WTC11 (cell line): ENCODE measurements at regions not wholly inside any gene's neighbourhood (a gene's known extent, or its start where the extent isn't known, plus 50 kb on each side); places are given as distances from the start of the nearest gene placed in this dataset.

ENCODE experiments used
- ATAC-seq: fragments of 200-7000 bp; cut with Tn5 transposase; 2 replicates; pipeline ENCODE4 v1.10.0; 2021; ENCODE audit warnings: mild to moderate bottlenecking, moderate library complexity
- CTCF ChIA-PET: fragments of 300-600 bp; sonication (Branson Sonifier 250); formaldehyde crosslinking; loops from one replicate; lab custom pipeline; 2021; ENCODE audit warnings: antibody characterized with exemption; lab: Charles Lee
- POLR2A ChIA-PET: fragments of 350-600 bp; sonication (Branson Sonifier 250); formaldehyde crosslinking; loops from one replicate; lab custom pipeline; 2021; ENCODE audit warnings: antibody characterized with exemption; lab: Charles Lee
- DNase-seq: peaks from one replicate; pipeline ENCODE4 v3.0.0; 2021; ENCODE audit warnings: low spot score
- H3K27ac Mint-ChIP-seq: 2 replicates; pipeline ENCODE4 v1.8.0; 2021; ENCODE audit warnings: mixed read lengths
- H3K27me3 Mint-ChIP-seq: 2 replicates; pipeline ENCODE4 v1.8.0; 2021; ENCODE audit warnings: low read depth, mild to moderate bottlenecking, moderate library complexity, mixed read lengths
- H3K36me3 Mint-ChIP-seq: 2 replicates; pipeline ENCODE4 v1.8.0; 2021; ENCODE audit warnings: mixed read lengths
- H3K4me1 Mint-ChIP-seq: 2 replicates; pipeline ENCODE4 v1.8.0; 2022; ENCODE audit warnings: mixed read lengths
- H3K4me3 Mint-ChIP-seq: 2 replicates; pipeline ENCODE4 v1.8.0; 2021; ENCODE audit warnings: mild to moderate bottlenecking, moderate library complexity, mixed read lengths
- H3K9me3 Mint-ChIP-seq: 2 replicates; pipeline ENCODE4 v1.8.0; 2021; ENCODE audit warnings: mixed read lengths
- ARID4B ChIP-seq: sonication (generic); formaldehyde crosslinking; IDR thresholded peaks from 2 replicates; pipeline ENCODE4 v1.8.0; 2023; ENCODE audit warnings: missing genetic modification reagents, mild to moderate bottlenecking, borderline replicate concordance
- ATF6 ChIP-seq: sonication (generic); formaldehyde crosslinking; IDR thresholded peaks from 2 replicates; pipeline ENCODE4 v1.8.1; 2023; ENCODE audit warnings: mild to moderate bottlenecking, missing genetic modification reagents
- CREM ChIP-seq: sonication (generic); formaldehyde crosslinking; IDR thresholded peaks from 2 replicates; pipeline ENCODE4 v1.8.1; 2022; ENCODE audit warnings: mild to moderate bottlenecking, missing genetic modification reagents, moderate library complexity
- FOXK1 ChIP-seq: sonication (generic); formaldehyde crosslinking; IDR thresholded peaks from 2 replicates; pipeline ENCODE4 v1.8.0; 2022; ENCODE audit warnings: mild to moderate bottlenecking, moderate library complexity, missing genetic modification reagents
- GABPB1 ChIP-seq: sonication (generic); formaldehyde crosslinking; IDR thresholded peaks from 2 replicates; pipeline ENCODE4 v1.8.1; 2023; ENCODE audit warnings: mild to moderate bottlenecking, missing genetic modification reagents
- KAT7 ChIP-seq: sonication (generic); formaldehyde crosslinking; IDR thresholded peaks from 2 replicates; pipeline ENCODE4 v1.8.1; 2023; ENCODE audit warnings: missing genetic modification reagents, mild to moderate bottlenecking, borderline replicate concordance
- MXD4 ChIP-seq: fragments of 250-450 bp; sonication (Bioruptor Pico); IDR thresholded peaks from 2 replicates; pipeline ENCODE4 v1.8.0; 2021; ENCODE audit warnings: mild to moderate bottlenecking, moderate library complexity, borderline replicate concordance
- NFATC4 ChIP-seq: fragments of 250-450 bp; sonication (Bioruptor Pico); IDR thresholded peaks from 2 replicates; pipeline ENCODE4 v1.9.0; 2021; ENCODE audit warnings: mild to moderate bottlenecking
- NFYB ChIP-seq: sonication (generic); formaldehyde crosslinking; conservative IDR thresholded peaks from 2 replicates; pipeline ENCODE4 v1.8.0; 2022; ENCODE audit warnings: low read depth, missing genetic modification reagents
- PRDM15 ChIP-seq: sonication (generic); formaldehyde crosslinking; IDR thresholded peaks from 2 replicates; pipeline ENCODE4 v1.8.0; 2022; ENCODE audit warnings: missing genetic modification reagents
- SP1 ChIP-seq: sonication (generic); formaldehyde crosslinking; conservative IDR thresholded peaks from 2 replicates; pipeline ENCODE4 v1.8.1; 2022; ENCODE audit warnings: missing genetic modification reagents
- TEAD1 ChIP-seq: sonication (generic); formaldehyde crosslinking; IDR thresholded peaks from 2 replicates; pipeline ENCODE4 v1.8.0; 2022; ENCODE audit warnings: mild to moderate bottlenecking, missing genetic modification reagents
- TEAD4 ChIP-seq: sonication (generic); formaldehyde crosslinking; IDR thresholded peaks from 2 replicates; pipeline ENCODE4 v1.8.0; 2022; ENCODE audit warnings: mild to moderate bottlenecking, missing genetic modification reagents
- ZNF232 ChIP-seq: sonication (generic); formaldehyde crosslinking; IDR thresholded peaks from 2 replicates; pipeline ENCODE4 v1.8.0; 2022; ENCODE audit warnings: mild to moderate bottlenecking, missing genetic modification reagents
- ZNF396 ChIP-seq: fragments of 250-450 bp; sonication (Bioruptor Pico); IDR thresholded peaks from 2 replicates; pipeline ENCODE4 v1.8.0; 2021; ENCODE audit warnings: mild to moderate bottlenecking, moderate library complexity, borderline replicate concordance
- TF ChIP-seq, protein P1 (sequence below): fragments of 250-450 bp; sonication (Bioruptor Pico); conservative IDR thresholded peaks from 2 replicates; pipeline ENCODE4 v1.9.0; 2021; ENCODE audit warnings: mild to moderate bottlenecking
- TF ChIP-seq, protein P2 (sequence below): fragments of 250-450 bp; sonication (Bioruptor Pico); IDR thresholded peaks from 2 replicates; pipeline ENCODE4 v1.9.0; 2021; ENCODE audit warnings: moderate library complexity, mild to moderate bottlenecking, inconsistent platforms, borderline replicate concordance
- TF ChIP-seq, protein P3 (sequence below): sonication (generic); formaldehyde crosslinking; conservative IDR thresholded peaks from 2 replicates; pipeline ENCODE4 v1.8.1; 2023; ENCODE audit warnings: mild to moderate bottlenecking, low read depth, missing genetic modification reagents, moderate library complexity
- TF ChIP-seq, protein P4 (sequence below): sonication (generic); formaldehyde crosslinking; IDR thresholded peaks from 2 replicates; pipeline ENCODE4 v1.8.0; 2023; ENCODE audit warnings: mild to moderate bottlenecking, missing genetic modification reagents

GRCh38 chr2:83067947-83068346, 1391.1 kb downstream of the SUCLG1 start (continued):
- TF ChIP-seq, protein P1, sequence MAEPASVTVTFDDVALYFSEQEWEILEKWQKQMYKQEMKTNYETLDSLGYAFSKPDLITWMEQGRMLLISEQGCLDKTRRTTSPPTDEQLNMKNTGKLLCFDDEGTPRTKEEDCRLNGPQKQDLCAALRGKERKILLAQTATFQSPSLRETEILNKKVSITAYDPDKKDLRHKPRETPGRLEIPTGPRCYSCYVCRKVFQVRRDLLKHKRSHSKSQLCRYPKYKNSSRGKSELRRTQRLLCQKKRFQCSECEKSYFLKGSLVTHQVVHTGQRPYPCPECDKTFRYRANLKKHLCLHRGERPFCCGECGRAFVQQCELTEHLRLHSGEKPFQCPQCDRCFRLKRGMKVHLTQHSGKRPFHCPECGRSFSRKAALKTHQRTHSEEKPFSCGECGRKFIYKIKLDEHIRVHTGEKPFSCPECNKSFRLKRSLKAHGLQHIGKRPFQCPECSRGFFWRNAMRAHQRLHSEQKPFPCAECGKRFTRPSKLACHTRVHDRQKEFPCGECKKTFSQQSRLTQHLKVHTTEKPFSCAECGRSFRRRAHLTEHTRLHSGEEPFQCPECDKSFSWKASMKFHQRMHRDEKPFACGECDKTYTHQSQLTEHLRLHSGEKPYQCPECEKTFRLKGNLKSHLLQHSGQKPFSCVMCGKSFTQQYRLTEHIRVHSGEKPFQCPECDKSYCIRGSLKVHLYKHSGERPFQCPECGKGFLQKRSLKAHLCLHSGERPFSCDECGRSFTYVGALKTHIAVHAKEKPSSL (CRISPR knock-in tag), result no peak
- TF ChIP-seq, protein P2, sequence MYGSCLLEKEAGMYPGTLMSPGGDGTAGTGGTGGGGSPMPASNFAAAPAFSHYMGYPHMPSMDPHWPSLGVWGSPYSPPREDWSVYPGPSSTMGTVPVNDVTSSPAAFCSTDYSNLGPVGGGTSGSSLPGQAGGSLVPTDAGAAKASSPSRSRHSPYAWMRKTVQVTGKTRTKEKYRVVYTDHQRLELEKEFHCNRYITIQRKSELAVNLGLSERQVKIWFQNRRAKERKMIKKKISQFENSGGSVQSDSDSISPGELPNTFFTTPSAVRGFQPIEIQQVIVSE (CRISPR knock-in tag), result no peak
- TF ChIP-seq TEAD4 (CRISPR knock-in tag) (no peak), FOXK1 (CRISPR knock-in tag) (no peak), KAT7 (CRISPR knock-in tag) (no peak), CREM (CRISPR knock-in tag) (no peak), NFATC4 (CRISPR knock-in tag) (no peak), ATF6 (no peak), MXD4 (CRISPR knock-in tag) (no peak), ZNF396 (CRISPR knock-in tag) (no peak), TEAD1 (CRISPR knock-in tag) (no peak), PRDM15 (CRISPR knock-in tag) (no peak), ZNF232 (CRISPR knock-in tag) (no peak)
- TF ChIP-seq, protein P3, sequence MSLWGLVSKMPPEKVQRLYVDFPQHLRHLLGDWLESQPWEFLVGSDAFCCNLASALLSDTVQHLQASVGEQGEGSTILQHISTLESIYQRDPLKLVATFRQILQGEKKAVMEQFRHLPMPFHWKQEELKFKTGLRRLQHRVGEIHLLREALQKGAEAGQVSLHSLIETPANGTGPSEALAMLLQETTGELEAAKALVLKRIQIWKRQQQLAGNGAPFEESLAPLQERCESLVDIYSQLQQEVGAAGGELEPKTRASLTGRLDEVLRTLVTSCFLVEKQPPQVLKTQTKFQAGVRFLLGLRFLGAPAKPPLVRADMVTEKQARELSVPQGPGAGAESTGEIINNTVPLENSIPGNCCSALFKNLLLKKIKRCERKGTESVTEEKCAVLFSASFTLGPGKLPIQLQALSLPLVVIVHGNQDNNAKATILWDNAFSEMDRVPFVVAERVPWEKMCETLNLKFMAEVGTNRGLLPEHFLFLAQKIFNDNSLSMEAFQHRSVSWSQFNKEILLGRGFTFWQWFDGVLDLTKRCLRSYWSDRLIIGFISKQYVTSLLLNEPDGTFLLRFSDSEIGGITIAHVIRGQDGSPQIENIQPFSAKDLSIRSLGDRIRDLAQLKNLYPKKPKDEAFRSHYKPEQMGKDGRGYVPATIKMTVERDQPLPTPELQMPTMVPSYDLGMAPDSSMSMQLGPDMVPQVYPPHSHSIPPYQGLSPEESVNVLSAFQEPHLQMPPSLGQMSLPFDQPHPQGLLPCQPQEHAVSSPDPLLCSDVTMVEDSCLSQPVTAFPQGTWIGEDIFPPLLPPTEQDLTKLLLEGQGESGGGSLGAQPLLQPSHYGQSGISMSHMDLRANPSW, result no peak

- no peak overlapping the region for H3K4me3 Mint-ChIP-seq
- ChIA-PET POLR2A (interaction anchor here (0.7 kb wide), 1 partner anchor 670 kb away, joined by 3 read pairs; no protein-coding TSS in a partner anchor), CTCF (no interaction called here)
- peaks cover 9% of the 10 kb centered on the region for H3K27me3 Mint-ChIP-seq
- ATAC-seq, result no peak
- no peak for DNase-seq
- no peak overlapping the region for H3K27ac Mint-ChIP-seq
- H3K36me3 Mint-ChIP-seq, result peaks cover under 1% of the 10 kb centered on the region
- no peaks in the 10 kb centered on the region for H3K4me1 Mint-ChIP-seq
- H3K9me3 Mint-ChIP-seq, result peaks cover 6% of the 10 kb centered on the region
- TF ChIP-seq ARID4B (CRISPR knock-in tag) (no peak), GABPB1 (no peak), NFYB (CRISPR knock-in tag) (no peak), SP1 (CRISPR knock-in tag) (no peak)
- TF ChIP-seq, protein P4, sequence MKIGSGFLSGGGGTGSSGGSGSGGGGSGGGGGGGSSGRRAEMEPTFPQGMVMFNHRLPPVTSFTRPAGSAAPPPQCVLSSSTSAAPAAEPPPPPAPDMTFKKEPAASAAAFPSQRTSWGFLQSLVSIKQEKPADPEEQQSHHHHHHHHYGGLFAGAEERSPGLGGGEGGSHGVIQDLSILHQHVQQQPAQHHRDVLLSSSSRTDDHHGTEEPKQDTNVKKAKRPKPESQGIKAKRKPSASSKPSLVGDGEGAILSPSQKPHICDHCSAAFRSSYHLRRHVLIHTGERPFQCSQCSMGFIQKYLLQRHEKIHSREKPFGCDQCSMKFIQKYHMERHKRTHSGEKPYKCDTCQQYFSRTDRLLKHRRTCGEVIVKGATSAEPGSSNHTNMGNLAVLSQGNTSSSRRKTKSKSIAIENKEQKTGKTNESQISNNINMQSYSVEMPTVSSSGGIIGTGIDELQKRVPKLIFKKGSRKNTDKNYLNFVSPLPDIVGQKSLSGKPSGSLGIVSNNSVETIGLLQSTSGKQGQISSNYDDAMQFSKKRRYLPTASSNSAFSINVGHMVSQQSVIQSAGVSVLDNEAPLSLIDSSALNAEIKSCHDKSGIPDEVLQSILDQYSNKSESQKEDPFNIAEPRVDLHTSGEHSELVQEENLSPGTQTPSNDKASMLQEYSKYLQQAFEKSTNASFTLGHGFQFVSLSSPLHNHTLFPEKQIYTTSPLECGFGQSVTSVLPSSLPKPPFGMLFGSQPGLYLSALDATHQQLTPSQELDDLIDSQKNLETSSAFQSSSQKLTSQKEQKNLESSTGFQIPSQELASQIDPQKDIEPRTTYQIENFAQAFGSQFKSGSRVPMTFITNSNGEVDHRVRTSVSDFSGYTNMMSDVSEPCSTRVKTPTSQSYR (CRISPR knock-in tag), result no peak
Measured at GRCh38 chr2:83063933-83064332, 1395.1 kb downstream of the SUCLG1 start.
